OCI-LY3 (cell line): ENCODE measurements at regions not wholly inside any gene's neighbourhood (a gene's known extent, or its start where the extent isn't known, plus 50 kb on each side); places are given as distances from the start of the nearest gene placed in this dataset.

Experiments
- EZH2phosphoT487 ChIP-seq: fragments of 200-600 bp; shearing (Covaris generic); IDR thresholded peaks from 2 replicates; pipeline ENCODE4 v1.6.1; 2018; ENCODE audit warnings: antibody characterized with exemption, mixed run types, low read depth
- TF ChIP-seq, protein P1 (sequence below): fragments of 200-600, 300-600 bp; sonication (generic); IDR thresholded peaks from 2 replicates; pipeline ENCODE4 v1.5.1; 2014; ENCODE audit warnings: antibody characterized with exemption, low read length, low read depth

DNA sequence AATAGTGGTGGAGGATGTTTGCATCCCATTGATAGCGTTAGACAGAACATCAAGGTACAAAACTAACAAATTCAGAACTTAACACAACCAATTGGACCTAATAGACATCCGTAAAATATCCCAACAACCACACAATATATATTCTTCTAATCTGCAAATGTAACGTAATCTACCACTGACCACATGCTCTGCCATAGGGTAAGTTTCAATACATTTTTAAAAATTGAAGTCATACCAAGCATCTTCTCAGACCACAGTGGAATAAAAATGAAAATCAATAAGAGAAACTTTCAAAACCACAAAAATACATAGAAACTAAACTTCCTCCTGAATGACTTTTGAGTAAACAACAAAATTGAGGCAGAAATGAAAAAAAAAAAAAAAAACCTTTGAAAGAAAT, 1087.5 kb downstream of the KCNT2 start:
- TF ChIP-seq, protein P1, sequence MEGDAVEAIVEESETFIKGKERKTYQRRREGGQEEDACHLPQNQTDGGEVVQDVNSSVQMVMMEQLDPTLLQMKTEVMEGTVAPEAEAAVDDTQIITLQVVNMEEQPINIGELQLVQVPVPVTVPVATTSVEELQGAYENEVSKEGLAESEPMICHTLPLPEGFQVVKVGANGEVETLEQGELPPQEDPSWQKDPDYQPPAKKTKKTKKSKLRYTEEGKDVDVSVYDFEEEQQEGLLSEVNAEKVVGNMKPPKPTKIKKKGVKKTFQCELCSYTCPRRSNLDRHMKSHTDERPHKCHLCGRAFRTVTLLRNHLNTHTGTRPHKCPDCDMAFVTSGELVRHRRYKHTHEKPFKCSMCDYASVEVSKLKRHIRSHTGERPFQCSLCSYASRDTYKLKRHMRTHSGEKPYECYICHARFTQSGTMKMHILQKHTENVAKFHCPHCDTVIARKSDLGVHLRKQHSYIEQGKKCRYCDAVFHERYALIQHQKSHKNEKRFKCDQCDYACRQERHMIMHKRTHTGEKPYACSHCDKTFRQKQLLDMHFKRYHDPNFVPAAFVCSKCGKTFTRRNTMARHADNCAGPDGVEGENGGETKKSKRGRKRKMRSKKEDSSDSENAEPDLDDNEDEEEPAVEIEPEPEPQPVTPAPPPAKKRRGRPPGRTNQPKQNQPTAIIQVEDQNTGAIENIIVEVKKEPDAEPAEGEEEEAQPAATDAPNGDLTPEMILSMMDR = no peak
- TF ChIP-seq EZH2phosphoT487 = no peak
